K562 (cell line): ENCODE measurements at regions not wholly inside any gene's neighbourhood (a gene's known extent, or its start where the extent isn't known, plus 50 kb on each side); places are given as distances from the start of the nearest gene placed in this dataset.

Experiments
- ATAC-seq: fragments of 200-7000 bp; cut with Tn5 transposase; 3 replicates; pipeline ENCODE4 v1.9.1; 2020; ENCODE audit warnings: moderate library complexity
- BruUV-seq: library from RNA; stranded (reverse); fragments of 400-500 nt; replicated peaks from 2 replicates; lab custom pipeline; 2021; lab: Mats Ljungman, UMichigan
- CTCF ChIA-PET: fragments of 300-600 bp; formaldehyde crosslinking; extraction: SDS; loops from one replicate; lab custom pipeline; 2021; ENCODE audit warnings: low intra/inter-chr PET ratio; lab: Yijun Ruan, JAX
- POLR2A ChIA-PET: fragments of 300-600, 350-650 bp; sonication (Branson Sonifier 250); formaldehyde crosslinking; extraction: SDS; loops from one replicate; lab custom pipeline; 2021; ENCODE audit warnings: antibody characterized with exemption, inconsistent platforms; lab: Yijun Ruan, JAX
- DNase-seq, 4 experiments: peaks; one replicate each; pipeline versions ENCODE4 v3.0.0 to v3.0.0-alpha.2; 2011 to 2018; ENCODE audit warnings: low spot score in 3 of 4, mixed read lengths in 3 of 4; ENCODE audit errors: extremely low read depth in 1 of 4
- FAIRE-seq: peaks from 2 replicates; lab custom pipeline; 2011; peaks lifted over from hg19 to GRCh38; lab: Jason Lieb, UNC
- H2AFZ ChIP-seq: 2 replicates; pipeline ENCODE4 v1.6.0; 2011; ENCODE audit warnings: low read depth, low read length, control low read depth, inconsistent platforms
- H3K27ac ChIP-seq: fragments of 200-600 bp; 3 replicates; pipeline ENCODE4 v1.8.0; 2011; ENCODE audit warnings: low read depth, mild to moderate bottlenecking, control low read depth, inconsistent platforms, low read length, moderate library complexity, mixed read lengths; ENCODE audit errors: extremely low read depth
- H3K27me3 ChIP-seq, 2 experiments: fragments of 300-600 bp in 1 of 2; 2 replicates in 1 of 2; 3 replicates in 1 of 2; pipeline versions ENCODE4 v1.6.0 to v1.8.0; 2011; ENCODE audit warnings: inconsistent platforms in 2 of 2, low read length in 2 of 2, mild to moderate bottlenecking in 1 of 2, mixed read lengths in 1 of 2, moderate library complexity in 1 of 2; ENCODE audit not compliant: control insufficient read depth in 2 of 2, insufficient read depth in 2 of 2
- H3K36me3 ChIP-seq: fragments of 300-600 bp; 3 replicates; pipeline ENCODE4 v1.8.0; 2011; ENCODE audit warnings: mild to moderate bottlenecking, low read length, inconsistent platforms; ENCODE audit not compliant: control insufficient read depth, insufficient read depth
- H3K4me1 ChIP-seq, 2 experiments: fragments of 200-600 bp in 1 of 2; replicated peaks in 1 of 2; 2 replicates in 1 of 2; 3 replicates in 1 of 2; pipeline versions ENCODE4 v1.5.1 to v1.8.0; 2011; ENCODE audit warnings: inconsistent platforms in 2 of 2, low read length in 2 of 2, mild to moderate bottlenecking in 1 of 2, mixed read lengths in 1 of 2, moderate library complexity in 1 of 2; ENCODE audit not compliant: control insufficient read depth in 2 of 2, insufficient read depth in 2 of 2
- H3K4me2 ChIP-seq: 2 replicates; pipeline ENCODE4 v1.6.1; 2011; ENCODE audit warnings: low read length, control low read depth, inconsistent platforms, mixed read lengths; ENCODE audit not compliant: insufficient read depth
- H3K4me3 ChIP-seq: fragments of 200-600 bp; sonication (generic), shearing (Covaris generic); 2 replicates; pipeline ENCODE4 v1.5.1; 2016; ENCODE audit warnings: control low read depth, inconsistent platforms
- H3K79me2 ChIP-seq: fragments of 200-600 bp; 3 replicates; pipeline ENCODE4 v1.8.0; 2011; ENCODE audit warnings: low read length, inconsistent platforms; ENCODE audit not compliant: control insufficient read depth, insufficient read depth
- H3K9ac ChIP-seq, 2 experiments: 2 replicates each; pipeline versions ENCODE4 v1.6.0 to v1.6.1; 2011; ENCODE audit warnings: low read depth in 2 of 2, low read length in 2 of 2, control low read depth in 1 of 2, inconsistent platforms in 1 of 2, mild to moderate bottlenecking in 1 of 2, mixed read lengths in 1 of 2; ENCODE audit not compliant: insufficient read depth in 1 of 2
- H3K9me1 ChIP-seq: one replicate; pipeline ENCODE4 v1.6.0; 2011; ENCODE audit warnings: inconsistent platforms, mild to moderate bottlenecking, low read length, moderate library complexity; ENCODE audit not compliant: control insufficient read depth, insufficient read depth
- H3K9me3 ChIP-seq: replicated peaks from 2 replicates; pipeline ENCODE4 v1.5.1; 2011; ENCODE audit warnings: low read depth, low read length, inconsistent platforms; ENCODE audit not compliant: control insufficient read depth, insufficient read depth
- H4K20me1 ChIP-seq: replicated peaks from 2 replicates; pipeline ENCODE4 v1.6.1; 2011; ENCODE audit warnings: low read length, inconsistent platforms, mixed read lengths; ENCODE audit not compliant: control insufficient read depth, insufficient read depth
- BDP1 ChIP-seq: IDR thresholded peaks from 3 replicates; pipeline ENCODE4 v1.6.1; 2011; ENCODE audit not compliant: insufficient read length, insufficient read depth
- DDX20 ChIP-seq: fragments of 450-650 bp; IDR thresholded peaks from 2 replicates; pipeline ENCODE4 v1.6.1; 2016; ENCODE audit warnings: missing genetic modification characterization, low read depth, mild to moderate bottlenecking, missing compliant biosample characterization, moderate library complexity
- E2F1 ChIP-seq: sonication (generic); formaldehyde crosslinking; IDR thresholded peaks from 2 replicates; pipeline ENCODE4 v1.8.1; 2023; ENCODE audit warnings: mild to moderate bottlenecking, missing genetic modification reagents, moderate library complexity
- IRF9 ChIP-seq: fragments of 450-650 bp; IDR thresholded peaks from 2 replicates; pipeline ENCODE4 v1.6.1; 2016; ENCODE audit warnings: missing biosample characterization, missing genetic modification characterization
- LCOR ChIP-seq: sonication (generic); formaldehyde crosslinking; IDR thresholded peaks from 2 replicates; pipeline ENCODE4 v1.8.0; 2022; ENCODE audit warnings: mild to moderate bottlenecking, missing genetic modification reagents
- MEF2D ChIP-seq: conservative IDR thresholded peaks from 2 replicates; pipeline ENCODE4 v1.6.1; 2016; ENCODE audit warnings: low read depth, missing genetic modification characterization, missing compliant biosample characterization
- MYBL2 ChIP-seq, 2 experiments: fragments of 450-650 bp in 1 of 2; sonication (generic) in 1 of 2; formaldehyde crosslinking in 1 of 2; IDR thresholded peaks; 2 replicates each; pipeline versions ENCODE4 v1.6.1 to v1.8.1; 2017 to 2022; ENCODE audit warnings: borderline replicate concordance in 1 of 2, inconsistent platforms in 1 of 2, low read depth in 1 of 2, mild to moderate bottlenecking in 1 of 2, missing genetic modification reagents in 1 of 2, moderate library complexity in 1 of 2
- OTX1 ChIP-seq: fragments of 450-650 bp; formaldehyde crosslinking; IDR thresholded peaks from 2 replicates; pipeline ENCODE4 v1.4.0; 2022; ENCODE audit warnings: mild to moderate bottlenecking
- RHOXF2B ChIP-seq: fragments of 250-450 bp; sonication (Bioruptor Pico); conservative IDR thresholded peaks from 2 replicates; pipeline ENCODE4 v1.5.1; 2021
- TAF7 ChIP-seq: fragments of 450-650 bp; IDR thresholded peaks from 2 replicates; pipeline ENCODE4 v1.6.1; 2016; ENCODE audit warnings: missing genetic modification characterization, missing compliant biosample characterization
- ZNF551 ChIP-seq: fragments of 250-450 bp; sonication (Bioruptor Pico); IDR thresholded peaks from 2 replicates; pipeline ENCODE4 v1.5.0; 2021; ENCODE audit warnings: mild to moderate bottlenecking, moderate library complexity
- ZNF77 ChIP-seq: fragments of 250-450 bp; sonication (Bioruptor Pico); IDR thresholded peaks from 2 replicates; pipeline ENCODE4 v1.5.0; 2020
- WGBS: fragments of 100-300 bp; shearing (Covaris generic); methylation state at CpG from one replicate; pipeline ENCODE4 v1.1.6; 2016; ENCODE audit warnings: low coverage, mixed read lengths; ENCODE audit not compliant: insufficient coverage; ENCODE audit errors: missing lambda C conversion rate; 5-methylcytosine and 5-hydroxymethylcytosine counted together
- in situ Hi-C: fragments of 300-500 bp; cut with MboI; formaldehyde crosslinking; loops from 4 replicates; pipeline ENCODE4 v1.15.0; 2018; ENCODE audit warnings: inconsistent platforms, mixed read lengths
- intact Hi-C: fragments of 100-400 bp; cut with micrococcal nuclease; formaldehyde crosslinking; loops from 2 replicates; pipeline ENCODE4 v1.14.2; 2022
- TF ChIP-seq, protein P1 (sequence below): sonication (generic); formaldehyde crosslinking; IDR thresholded peaks from 2 replicates; pipeline ENCODE4 v1.8.0; 2022; ENCODE audit warnings: mild to moderate bottlenecking, missing genetic modification reagents
- TF ChIP-seq, protein P2 (sequence below): fragments of 250-450 bp; sonication (Bioruptor Pico); IDR thresholded peaks from 2 replicates; pipeline ENCODE4 v1.5.0; 2021; ENCODE audit warnings: mild to moderate bottlenecking, borderline replicate concordance
- TF ChIP-seq, protein P3 (sequence below), 2 experiments: fragments of 200-800 bp in 1 of 2; sonication (Bioruptor generic) in 1 of 2; sonication (generic) in 1 of 2; formaldehyde crosslinking in 1 of 2; IDR thresholded peaks in 1 of 2; conservative IDR thresholded peaks in 1 of 2; 2 replicates each; pipeline versions ENCODE4 v1.5.0 to v1.6.1; 2016 to 2020; ENCODE audit warnings: missing compliant biosample characterization in 1 of 2, missing genetic modification characterization in 1 of 2, missing genetic modification reagents in 1 of 2

- 0% methylated on average over 2 of the region's 2 CpGs for WGBS
- Histone ChIP-seq H3K9me1 (no peaks in the 10 kb centered on the region), H2AFZ (no peak overlapping the region), H3K27ac (no peak overlapping the region), H4K20me1 (no peaks in the 10 kb centered on the region), H3K36me3 (no peaks in the 10 kb centered on the region), H3K27me3 (no peaks in the 10 kb centered on the region), H3K9me3 (no peaks in the 10 kb centered on the region), H3K4me1 (no peaks in the 10 kb centered on the region; a peak in 1 of 5 replicates), H3K4me2 (no peak overlapping the region), H3K4me3 (no peak overlapping the region), H3K79me2 (no peaks in the 10 kb centered on the region), H3K9ac (no peak overlapping the region)
- intact Hi-C loops (no loop called here), in situ Hi-C loops (no loop called here)
- no TSS peak for BruUV-seq
- ATAC-seq (no peak), FAIRE-seq (no peak), DNase-seq (no peak)
- ChIA-PET POLR2A (interaction anchor here (0.5 kb wide), 1 partner anchor 624 kb away, joined by 3 read pairs; no protein-coding TSS in a partner anchor), CTCF (no interaction called here)
- TF ChIP-seq OTX1 (CRISPR knock-in tag) (no peak), BDP1 (no peak), TAF7 (no peak), RHOXF2B (CRISPR knock-in tag) (no peak), ZNF551 (CRISPR knock-in tag) (no peak), IRF9 (tag) (no peak), DDX20 (tag) (no peak), E2F1 (no peak), MEF2D (tag) (no peak), MYBL2 (IDR thresholded peaks at IDR 0.05; ENCODE audit: low read depth) (no peak), MYBL2 (CRISPR knock-in tag; IDR thresholded peaks at IDR 0.05; ENCODE audit: borderline replicate concordance) (no peak), ZNF77 (no peak), LCOR (CRISPR knock-in tag) (no peak)
- TF ChIP-seq, protein P1, sequence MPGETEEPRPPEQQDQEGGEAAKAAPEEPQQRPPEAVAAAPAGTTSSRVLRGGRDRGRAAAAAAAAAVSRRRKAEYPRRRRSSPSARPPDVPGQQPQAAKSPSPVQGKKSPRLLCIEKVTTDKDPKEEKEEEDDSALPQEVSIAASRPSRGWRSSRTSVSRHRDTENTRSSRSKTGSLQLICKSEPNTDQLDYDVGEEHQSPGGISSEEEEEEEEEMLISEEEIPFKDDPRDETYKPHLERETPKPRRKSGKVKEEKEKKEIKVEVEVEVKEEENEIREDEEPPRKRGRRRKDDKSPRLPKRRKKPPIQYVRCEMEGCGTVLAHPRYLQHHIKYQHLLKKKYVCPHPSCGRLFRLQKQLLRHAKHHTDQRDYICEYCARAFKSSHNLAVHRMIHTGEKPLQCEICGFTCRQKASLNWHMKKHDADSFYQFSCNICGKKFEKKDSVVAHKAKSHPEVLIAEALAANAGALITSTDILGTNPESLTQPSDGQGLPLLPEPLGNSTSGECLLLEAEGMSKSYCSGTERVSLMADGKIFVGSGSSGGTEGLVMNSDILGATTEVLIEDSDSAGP (CRISPR knock-in tag): no peak
- TF ChIP-seq, protein P2, sequence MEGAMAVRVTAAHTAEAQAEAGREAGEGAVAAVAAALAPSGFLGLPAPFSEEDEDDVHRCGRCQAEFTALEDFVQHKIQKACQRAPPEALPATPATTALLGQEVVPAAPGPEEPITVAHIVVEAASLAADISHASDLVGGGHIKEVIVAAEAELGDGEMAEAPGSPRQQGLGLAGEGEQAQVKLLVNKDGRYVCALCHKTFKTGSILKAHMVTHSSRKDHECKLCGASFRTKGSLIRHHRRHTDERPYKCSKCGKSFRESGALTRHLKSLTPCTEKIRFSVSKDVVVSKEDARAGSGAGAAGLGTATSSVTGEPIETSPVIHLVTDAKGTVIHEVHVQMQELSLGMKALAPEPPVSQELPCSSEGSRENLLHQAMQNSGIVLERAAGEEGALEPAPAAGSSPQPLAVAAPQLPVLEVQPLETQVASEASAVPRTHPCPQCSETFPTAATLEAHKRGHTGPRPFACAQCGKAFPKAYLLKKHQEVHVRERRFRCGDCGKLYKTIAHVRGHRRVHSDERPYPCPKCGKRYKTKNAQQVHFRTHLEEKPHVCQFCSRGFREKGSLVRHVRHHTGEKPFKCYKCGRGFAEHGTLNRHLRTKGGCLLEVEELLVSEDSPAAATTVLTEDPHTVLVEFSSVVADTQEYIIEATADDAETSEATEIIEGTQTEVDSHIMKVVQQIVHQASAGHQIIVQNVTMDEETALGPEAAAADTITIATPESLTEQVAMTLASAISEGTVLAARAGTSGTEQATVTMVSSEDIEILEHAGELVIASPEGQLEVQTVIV (CRISPR knock-in tag): no peak
- TF ChIP-seq, protein P3, sequence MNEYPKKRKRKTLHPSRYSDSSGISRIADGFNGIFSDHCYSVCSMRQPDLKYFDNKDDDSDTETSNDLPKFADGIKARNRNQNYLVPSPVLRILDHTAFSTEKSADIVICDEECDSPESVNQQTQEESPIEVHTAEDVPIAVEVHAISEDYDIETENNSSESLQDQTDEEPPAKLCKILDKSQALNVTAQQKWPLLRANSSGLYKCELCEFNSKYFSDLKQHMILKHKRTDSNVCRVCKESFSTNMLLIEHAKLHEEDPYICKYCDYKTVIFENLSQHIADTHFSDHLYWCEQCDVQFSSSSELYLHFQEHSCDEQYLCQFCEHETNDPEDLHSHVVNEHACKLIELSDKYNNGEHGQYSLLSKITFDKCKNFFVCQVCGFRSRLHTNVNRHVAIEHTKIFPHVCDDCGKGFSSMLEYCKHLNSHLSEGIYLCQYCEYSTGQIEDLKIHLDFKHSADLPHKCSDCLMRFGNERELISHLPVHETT (CRISPR knock-in tag; conservative IDR thresholded peaks at IDR 0.05 in 1 of 2, IDR thresholded peaks at IDR 0.05 in 1 of 2): no peak
These were observed 71.3 kb downstream of the OTOR start for GRCh38 chr20:16819483-16819882.
